HG02884 (cell line): ENCODE measurements at regions not wholly inside any gene's neighbourhood (a gene's known extent, or its start where the extent isn't known, plus 50 kb on each side); places are given as distances from the start of the nearest gene placed in this dataset.
A peak's percentile ranks its signal among the peaks of the same experiment; 100 is the strongest.

Experiments
- ATAC-seq: cut with Tn5 transposase; IDR thresholded peaks from one replicate; pipeline ENCODE4 v1.9.1; 2021; ENCODE audit warnings: mild to moderate bottlenecking, moderate library complexity; ENCODE audit not compliant: unreplicated experiment

- ATAC-seq = no peak
Observed at GRCh38 chr11:104464691-104465090, 300.7 kb upstream of the PDGFD start.

GRCh38 chr11:104462341-104462740 lies 298.4 kb upstream of the PDGFD start:
- no peak for ATAC-seq

GRCh38 chr11:104451197-104451893 lies 287.4 kb upstream of the PDGFD start:
- no peak for ATAC-seq

- no peak for ATAC-seq
Observed at GRCh38 chr11:104443387-104443786, 279.4 kb upstream of the PDGFD start.

- no peak for ATAC-seq
Observed at GRCh38 chr11:104442321-104442720, 278.4 kb upstream of the PDGFD start.

GRCh38 chr11:104435494-104435893 lies 271.5 kb upstream of the PDGFD start:
- no peak for ATAC-seq

- ATAC-seq = no peak
Observed at GRCh38 chr11:104433751-104434150, 269.8 kb upstream of the PDGFD start.

- ATAC-seq = no peak
Observed at GRCh38 chr11:104432981-104433380, 269.0 kb upstream of the PDGFD start.

GRCh38 chr11:104432526-104432925 lies 268.6 kb upstream of the PDGFD start:
- ATAC-seq = no peak

- ATAC-seq = no peak
Observed at GRCh38 chr11:104422324-104422944, 258.5 kb upstream of the PDGFD start.

- ATAC-seq = no peak
Observed at GRCh38 chr11:104410336-104410735, 246.4 kb upstream of the PDGFD start.

- no peak for ATAC-seq
Observed at GRCh38 chr11:104408630-104409029, 244.7 kb upstream of the PDGFD start.

GRCh38 chr11:104405277-104405676 lies 241.3 kb upstream of the PDGFD start:
- no peak for ATAC-seq

GRCh38 chr11:104404231-104405175 lies 240.6 kb upstream of the PDGFD start:
- no peak for ATAC-seq

- ATAC-seq = no peak
Observed at GRCh38 chr11:104402812-104403521, 239.0 kb upstream of the PDGFD start.

GRCh38 chr11:104394508-104394907 lies 230.6 kb upstream of the PDGFD start:
- ATAC-seq = no peak

GRCh38 chr11:104390651-104391050 lies 226.7 kb upstream of the PDGFD start:
- ATAC-seq = no peak

- no peak for ATAC-seq
Observed at GRCh38 chr11:104385884-104386283, 221.9 kb upstream of the PDGFD start.

GRCh38 chr11:104380358-104380757 lies 216.4 kb upstream of the PDGFD start:
- ATAC-seq = no peak

- ATAC-seq = no peak
Observed at GRCh38 chr11:104372111-104372510, 208.2 kb upstream of the PDGFD start.

GRCh38 chr11:104370478-104370877 lies 206.5 kb upstream of the PDGFD start:
- peak; percentile 85 for ATAC-seq
